Lung (tissue), 11 donors: ENCODE measurements at regions not wholly inside any gene's neighbourhood (a gene's known extent, or its start where the extent isn't known, plus 50 kb on each side); places are given as distances from the start of the nearest gene placed in this dataset.

Experiments used
- ATAC-seq: fragments of 200-7000 bp; cut with Tn5 transposase; one replicate; pipeline ENCODE4 v1.9.1; 2020; ENCODE audit warnings: moderate number of reproducible peaks; ENCODE audit not compliant: insufficient read depth, low FRiP score
- DNase-seq, 3 donors: peaks; one replicate each; pipeline ENCODE4 v3.0.0-alpha.2; 2013 to 2017
- H3K27ac ChIP-seq, 2 donors: one replicate each; pipeline ENCODE4 v1.5.1; 2013; ENCODE audit warnings: mild to moderate bottlenecking in 2 of 2, moderate library complexity in 2 of 2, control low read depth in 1 of 2, inconsistent platforms in 1 of 2, low read depth in 1 of 2, low read length in 1 of 2
- H3K27me3 ChIP-seq, 3 donors: one replicate each; pipeline ENCODE4 v1.5.1; 2013; ENCODE audit warnings: low read length in 2 of 3; ENCODE audit not compliant: control insufficient read depth in 3 of 3, insufficient read depth in 3 of 3
- H3K36me3 ChIP-seq, 4 donors: one replicate each; pipeline ENCODE4 v1.5.1; 2013; ENCODE audit warnings: low read length in 4 of 4, mild to moderate bottlenecking in 1 of 4, moderate library complexity in 1 of 4; ENCODE audit not compliant: control insufficient read depth in 4 of 4, insufficient read depth in 4 of 4
- H3K4me1 ChIP-seq, 5 donors: one replicate each; pipeline ENCODE4 v1.5.1; 2013; ENCODE audit warnings: low read length in 5 of 5, mild to moderate bottlenecking in 2 of 5, moderate library complexity in 1 of 5; ENCODE audit not compliant: control insufficient read depth in 5 of 5, insufficient read depth in 5 of 5
- H3K4me3 ChIP-seq: one replicate; pipeline ENCODE4 v1.5.1; 2013; ENCODE audit warnings: mild to moderate bottlenecking, control low read depth, moderate library complexity
- H3K9ac ChIP-seq, 2 donors: one replicate each; pipeline ENCODE4 v1.5.1; 2013; ENCODE audit warnings: low read length in 2 of 2, control low read depth in 1 of 2; ENCODE audit not compliant: insufficient read depth in 1 of 2
- H3K9me3 ChIP-seq, 4 donors: one replicate each; pipeline ENCODE4 v1.5.1; 2013; ENCODE audit warnings: low read length in 3 of 4, mild to moderate bottlenecking in 1 of 4, moderate library complexity in 1 of 4; ENCODE audit not compliant: control insufficient read depth in 4 of 4, insufficient read depth in 3 of 4
- CTCF ChIP-seq: IDR thresholded peaks from 2 replicates; pipeline ENCODE4 v1.5.1; 2012; ENCODE audit warnings: mild to moderate bottlenecking; ENCODE audit errors: control extremely low read depth, extremely low read depth
- WGBS, 2 donors: extraction: QIAGEN DNeasy Blood & Tissue Kit; methylation state at CpG; one replicate each; pipeline ENCODE4 v1.1.7; 2013; 5-methylcytosine and 5-hydroxymethylcytosine counted together
- donor health status: control.
- donor health status: control.
- donor health status: Bipolar disorder and iron deficiency.
- donor health status: healthy.
- donor health status: DM: yes; HTN: yes; CAD: no.

- no peak for DNase-seq
- Histone ChIP-seq H3K36me3 (no peaks in the 10 kb centered on the region), H3K27me3 (no peaks in the 10 kb centered on the region), H3K9ac (no peak overlapping the region), H3K4me3 (no peak overlapping the region), H3K9me3 (peaks cover 0 to 3% (median 0%) of the 10 kb centered on the region in 4 donors), H3K27ac (no peak overlapping the region), H3K4me1 (no peaks in the 10 kb centered on the region)
- 85% methylated on average over 5 of the region's 5 CpGs for WGBS, 2 donors
- ATAC-seq = no peak
- TF ChIP-seq CTCF = no peak
Measured at GRCh38 chr2:13616616-13617015, 899.9 kb downstream of the TRIB2 start.

- no peaks in the 10 kb centered on the region for H3K4me1 ChIP-seq
- no peaks in the 10 kb centered on the region for H3K36me3 ChIP-seq
- no peak overlapping the region for H3K9ac ChIP-seq
- 64 to 68% methylated on average over 1 of the region's 1 CpG for WGBS, 2 donors
- no peak for TF ChIP-seq CTCF
- DNase-seq (no peak), ATAC-seq (no peak)
- no peak overlapping the region for H3K4me3 ChIP-seq
- no peak overlapping the region for H3K27ac ChIP-seq
- no peaks in the 10 kb centered on the region for H3K9me3 ChIP-seq
- no peaks in the 10 kb centered on the region for H3K27me3 ChIP-seq
Measured at GRCh38 chr2:13628122-13628521, 911.4 kb downstream of the TRIB2 start.

- H3K27ac ChIP-seq = no peak overlapping the region
- ATAC-seq (no peak), DNase-seq (no peak)
- H3K4me3 ChIP-seq = no peak overlapping the region
- no peaks in the 10 kb centered on the region for H3K4me1 ChIP-seq
- peaks cover 0 to 5% (median 1%) of the 10 kb centered on the region in 4 donors for H3K9me3 ChIP-seq
- WGBS, 2 donors = 75% methylated on average over 2 of the region's 2 CpGs
- H3K9ac ChIP-seq = no peak overlapping the region
- H3K27me3 ChIP-seq = no peaks in the 10 kb centered on the region
- no peaks in the 10 kb centered on the region for H3K36me3 ChIP-seq
- no peak for TF ChIP-seq CTCF
Measured at GRCh38 chr2:13638181-13638580, 921.4 kb downstream of the TRIB2 start.

GRCh38 chr2:13649918-13650317 lies 933.2 kb downstream of the TRIB2 start:
- no peak for DNase-seq
- WGBS, 2 donors = 75 to 92% methylated on average over 1 of the region's 1 CpG

More at GRCh38 chr2:13649918-13650317, 933.2 kb downstream of the TRIB2 start:
- TF ChIP-seq CTCF = no peak
- ATAC-seq = no peak
- Histone ChIP-seq H3K36me3 (no peaks in the 10 kb centered on the region), H3K27ac (no peak overlapping the region), H3K9me3 (peaks cover 0 to 6% (median 2%) of the 10 kb centered on the region in 4 donors), H3K9ac (no peak overlapping the region), H3K27me3 (no peaks in the 10 kb centered on the region), H3K4me3 (no peak overlapping the region), H3K4me1 (no peaks in the 10 kb centered on the region)
